HepG2 (cell line): ENCODE measurements at regions not wholly inside any gene's neighbourhood (a gene's known extent, or its start where the extent isn't known, plus 50 kb on each side); places are given as distances from the start of the nearest gene placed in this dataset.

Source experiments
- ATAC-seq: fragments of 200-7000 bp; cut with Tn5 transposase; 3 replicates; pipeline ENCODE4 v1.9.1; 2020; ENCODE audit warnings: mild to moderate bottlenecking, moderate library complexity
- BruUV-seq: library from RNA; stranded (reverse); fragments of 400-500 nt; replicated peaks from 2 replicates; lab custom pipeline; 2021; lab: Mats Ljungman, UMichigan
- CTCF ChIA-PET: fragments of 300-600 bp; formaldehyde crosslinking; extraction: SDS; loops from one replicate; lab custom pipeline; 2021; ENCODE audit warnings: low total read pairs, inconsistent platforms, low intra/inter-chr PET ratio; lab: Yijun Ruan, JAX
- POLR2A ChIA-PET: fragments of 350-600 bp; sonication (Branson Sonifier 250); formaldehyde crosslinking; loops from one replicate; lab custom pipeline; 2020; ENCODE audit warnings: antibody characterized with exemption, inconsistent platforms; lab: Yijun Ruan, JAX
- DNase-seq: peaks from one replicate; pipeline ENCODE4 v3.0.0-alpha.2; 2015; ENCODE audit warnings: low spot score
- FAIRE-seq: peaks from 3 replicates; lab custom pipeline; 2011; peaks lifted over from hg19 to GRCh38; lab: Jason Lieb, UNC
- H2AFZ ChIP-seq: one replicate; pipeline ENCODE4 v1.6.1; 2011; ENCODE audit warnings: low read length, inconsistent platforms
- H3K27ac ChIP-seq: fragments of 300-600 bp; 3 replicates; pipeline ENCODE4 v1.8.0; 2011; ENCODE audit warnings: mixed run types, mild to moderate bottlenecking, mixed read lengths, low read length, inconsistent platforms; ENCODE audit not compliant: insufficient read depth; ENCODE audit errors: extremely low read length
- H3K27me3 ChIP-seq, 2 experiments: fragments of 200-600 bp in 1 of 2; 2 replicates in 1 of 2; 3 replicates in 1 of 2; pipeline versions ENCODE4 v1.6.0 to v1.8.0; 2011; ENCODE audit warnings: low read length in 2 of 2, mild to moderate bottlenecking in 2 of 2, moderate library complexity in 2 of 2, inconsistent platforms in 1 of 2; ENCODE audit not compliant: insufficient read depth in 2 of 2, control insufficient read depth in 1 of 2
- H3K36me3 ChIP-seq, 2 experiments: fragments of 200-600 bp in 1 of 2; replicated peaks in 1 of 2; 2 replicates in 1 of 2; 3 replicates in 1 of 2; pipeline versions ENCODE4 v1.5.1 to v1.8.0; 2011; ENCODE audit warnings: low read length in 2 of 2, inconsistent platforms in 1 of 2; ENCODE audit not compliant: insufficient read depth in 2 of 2, control insufficient read depth in 1 of 2
- H3K4me1 ChIP-seq: 2 replicates; pipeline ENCODE4 v1.5.1; 2012; ENCODE audit warnings: low read length, inconsistent platforms; ENCODE audit not compliant: insufficient read depth
- H3K4me2 ChIP-seq: 2 replicates; pipeline ENCODE4 v1.6.0; 2011; ENCODE audit warnings: low read depth, low read length, inconsistent platforms
- H3K4me3 ChIP-seq, 3 experiments: fragments of 200-600 bp in 1 of 3; sonication (generic), shearing (Covaris generic) in 1 of 3; replicated peaks in 1 of 3; 2 replicates each; pipeline ENCODE4 v1.5.1; 2011 to 2016; ENCODE audit warnings: low read length in 3 of 3, inconsistent platforms in 2 of 3, low read depth in 2 of 3, mild to moderate bottlenecking in 2 of 3, control low read depth in 1 of 3, mixed read lengths in 1 of 3; ENCODE audit not compliant: insufficient read depth in 1 of 3
- H3K79me2 ChIP-seq: one replicate; pipeline ENCODE4 v1.6.1; 2011; ENCODE audit warnings: low read length, inconsistent platforms; ENCODE audit not compliant: insufficient read depth
- H3K9ac ChIP-seq: 2 replicates; pipeline ENCODE4 v1.6.0; 2011; ENCODE audit warnings: mild to moderate bottlenecking, low read depth, low read length, inconsistent platforms; ENCODE audit not compliant: insufficient read depth
- H3K9me3 ChIP-seq: 2 replicates; pipeline ENCODE4 v1.5.1; 2012; ENCODE audit warnings: mild to moderate bottlenecking, low read length
- H4K20me1 ChIP-seq: 2 replicates; pipeline ENCODE4 v1.6.0; 2011; ENCODE audit warnings: inconsistent platforms, mild to moderate bottlenecking, low read length, moderate library complexity; ENCODE audit not compliant: insufficient read depth
- E2F1 ChIP-seq: sonication (generic); formaldehyde crosslinking; IDR thresholded peaks from 2 replicates; pipeline ENCODE4 v1.5.0; 2020; ENCODE audit warnings: missing genetic modification reagents
- KMT2A ChIP-seq: sonication (generic); formaldehyde crosslinking; IDR thresholded peaks from 2 replicates; pipeline ENCODE4 v1.4.0; 2020; ENCODE audit warnings: missing genetic modification reagents
- MATR3 ChIP-seq: sonication (generic); formaldehyde crosslinking; IDR thresholded peaks from 2 replicates; pipeline ENCODE4 v1.4.0; 2020; ENCODE audit warnings: missing genetic modification reagents
- MAZ ChIP-seq, 2 experiments: sonication (generic) in 1 of 2; formaldehyde crosslinking in 1 of 2; IDR thresholded peaks; 2 replicates each; pipeline versions ENCODE4 v1.5.0 to v1.6.1; 2012 to 2020; ENCODE audit warnings: low read depth in 2 of 2, mild to moderate bottlenecking in 2 of 2, borderline replicate concordance in 1 of 2, improper control_type of control experiment in 1 of 2, low read length in 1 of 2, missing genetic modification reagents in 1 of 2, moderate library complexity in 1 of 2
- MLLT10 ChIP-seq: sonication (generic); formaldehyde crosslinking; IDR thresholded peaks from 2 replicates; pipeline ENCODE4 v1.4.0; 2020; ENCODE audit warnings: missing genetic modification reagents
- MZF1 ChIP-seq: sonication (generic); formaldehyde crosslinking; IDR thresholded peaks from 2 replicates; pipeline ENCODE4 v1.8.1; 2023; ENCODE audit warnings: mild to moderate bottlenecking, missing genetic modification reagents, borderline replicate concordance
- PCBP1 ChIP-seq: fragments of 200-400 bp; formaldehyde crosslinking; IDR thresholded peaks from 2 replicates; pipeline ENCODE4 v1.6.1; 2017; ENCODE audit warnings: mild to moderate bottlenecking, low read depth, low read length, borderline replicate concordance
- STAG1 ChIP-seq: sonication (generic); formaldehyde crosslinking; IDR thresholded peaks from 2 replicates; pipeline ENCODE4 v1.4.0; 2020; ENCODE audit warnings: missing genetic modification reagents
- ZFP36L1 ChIP-seq: sonication (generic); formaldehyde crosslinking; IDR thresholded peaks from 2 replicates; pipeline ENCODE4 v1.8.0; 2022; ENCODE audit warnings: mild to moderate bottlenecking, missing genetic modification reagents, moderate library complexity
- ZNF383 ChIP-seq: sonication (generic); formaldehyde crosslinking; IDR thresholded peaks from 2 replicates; pipeline ENCODE4 v1.4.0; 2020; ENCODE audit warnings: missing genetic modification reagents, mild to moderate bottlenecking, borderline replicate concordance
- ZNF460 ChIP-seq: sonication (generic); formaldehyde crosslinking; IDR thresholded peaks from 2 replicates; pipeline ENCODE4 v1.5.1; 2020; ENCODE audit warnings: missing genetic modification reagents, mild to moderate bottlenecking, borderline replicate concordance
- ZNF780A ChIP-seq: sonication (generic); formaldehyde crosslinking; IDR thresholded peaks from 2 replicates; pipeline ENCODE4 v1.8.0; 2022; ENCODE audit warnings: mild to moderate bottlenecking, missing genetic modification reagents, moderate library complexity
- ZNF883 ChIP-seq: sonication (generic); formaldehyde crosslinking; IDR thresholded peaks from 2 replicates; pipeline ENCODE4 v1.5.1; 2020; ENCODE audit warnings: mild to moderate bottlenecking, missing genetic modification reagents; ENCODE audit errors: not compliant biosample characterization
- WGBS: methylation state at CpG from one replicate; pipeline ENCODE4 v1.1.6; 2017; ENCODE audit warnings: low lambda C conversion rate; 5-methylcytosine and 5-hydroxymethylcytosine counted together
- in situ Hi-C: cut with HindIII; loops from 2 replicates; pipeline ENCODE4 v1.10.0; 2017; ENCODE audit warnings: low pct_unique_long_range_greater_than_20kb; ENCODE audit not compliant: extremely low pct_ligation_motif_present
- intact Hi-C: fragments of 100-400 bp; cut with micrococcal nuclease; formaldehyde crosslinking; loops from one replicate; pipeline ENCODE4 v1.10.0; 2022; ENCODE audit not compliant: unreplicated experiment
- TF ChIP-seq, protein P1 (sequence below): sonication (generic); formaldehyde crosslinking; IDR thresholded peaks from 2 replicates; pipeline ENCODE4 v1.4.0; 2020; ENCODE audit warnings: missing genetic modification reagents

GRCh38 chr4:27087306-27088045, 226.8 kb downstream of the STIM2 start:
- TF ChIP-seq ZNF883 (CRISPR knock-in tag) (no peak), ZNF780A (CRISPR knock-in tag) (no peak), KMT2A (no peak)
- TF ChIP-seq, all 625 proteins: peak for 0
- Histone ChIP-seq H4K20me1 (no peaks in the 10 kb centered on the region), H3K27ac (no peak overlapping the region), H3K9ac (no peak overlapping the region), H3K9me3 (no peaks in the 10 kb centered on the region), H3K36me3 (no peaks in the 10 kb centered on the region), H3K4me1 (no peaks in the 10 kb centered on the region), H2AFZ (no peak overlapping the region), H3K27me3 (peaks cover 0 to 19% of the 10 kb centered on the region in 2 experiments; a peak in 3 of 5 replicates), H3K79me2 (no peaks in the 10 kb centered on the region), H3K4me2 (no peak overlapping the region), H3K4me3 (no peak overlapping the region)
- DNase-seq (no peak), FAIRE-seq (no peak), ATAC-seq (no peak)
- CTCF ChIA-PET, result no interaction called here
- intact Hi-C loops (no loop called here), in situ Hi-C loops (no loop called here)
- no TSS peak for BruUV-seq
- WGBS, result 40% methylated on average over 8 of the region's 8 CpGs
- POLR2A ChIA-PET, result no interaction called here

- POLR2A ChIA-PET, result no interaction called here
- BruUV-seq, result no TSS peak
- Histone ChIP-seq H3K4me2 (no peak overlapping the region), H3K9ac (no peak overlapping the region), H4K20me1 (no peaks in the 10 kb centered on the region), H3K79me2 (no peaks in the 10 kb centered on the region), H3K4me1 (no peaks in the 10 kb centered on the region), H3K27me3 (peaks cover 0 to 19% of the 10 kb centered on the region in 2 experiments; a peak in 3 of 5 replicates), H3K27ac (no peak overlapping the region), H3K9me3 (no peaks in the 10 kb centered on the region), H2AFZ (no peak overlapping the region), H3K36me3 (no peaks in the 10 kb centered on the region), H3K4me3 (no peak overlapping the region)
- intact Hi-C loops, result no loop called here
- ATAC-seq, result no peak
- in situ Hi-C loops, result no loop called here
- CTCF ChIA-PET, result no interaction called here
- DNase-seq, result no peak
- FAIRE-seq, result no peak
- WGBS, result 20% methylated on average over 5 of the region's 5 CpGs
- TF ChIP-seq ZNF383 (CRISPR knock-in tag), result no peak
- no peak for TF ChIP-seq MZF1 (CRISPR knock-in tag)
- TF ChIP-seq E2F1 (CRISPR knock-in tag), result no peak
- no peak for TF ChIP-seq MATR3
- TF ChIP-seq PCBP1, result no peak
- no peak for TF ChIP-seq MLLT10 (CRISPR knock-in tag)
- no peak for TF ChIP-seq STAG1 (CRISPR knock-in tag)
- TF ChIP-seq, protein P1, sequence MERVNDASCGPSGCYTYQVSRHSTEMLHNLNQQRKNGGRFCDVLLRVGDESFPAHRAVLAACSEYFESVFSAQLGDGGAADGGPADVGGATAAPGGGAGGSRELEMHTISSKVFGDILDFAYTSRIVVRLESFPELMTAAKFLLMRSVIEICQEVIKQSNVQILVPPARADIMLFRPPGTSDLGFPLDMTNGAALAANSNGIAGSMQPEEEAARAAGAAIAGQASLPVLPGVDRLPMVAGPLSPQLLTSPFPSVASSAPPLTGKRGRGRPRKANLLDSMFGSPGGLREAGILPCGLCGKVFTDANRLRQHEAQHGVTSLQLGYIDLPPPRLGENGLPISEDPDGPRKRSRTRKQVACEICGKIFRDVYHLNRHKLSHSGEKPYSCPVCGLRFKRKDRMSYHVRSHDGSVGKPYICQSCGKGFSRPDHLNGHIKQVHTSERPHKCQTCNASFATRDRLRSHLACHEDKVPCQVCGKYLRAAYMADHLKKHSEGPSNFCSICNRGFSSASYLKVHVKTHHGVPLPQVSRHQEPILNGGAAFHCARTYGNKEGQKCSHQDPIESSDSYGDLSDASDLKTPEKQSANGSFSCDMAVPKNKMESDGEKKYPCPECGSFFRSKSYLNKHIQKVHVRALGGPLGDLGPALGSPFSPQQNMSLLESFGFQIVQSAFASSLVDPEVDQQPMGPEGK (CRISPR knock-in tag), result no peak
- TF ChIP-seq ZFP36L1 (CRISPR knock-in tag), result no peak
- TF ChIP-seq MAZ (IDR thresholded peaks at IDR 0.05; ENCODE audit: borderline replicate concordance, low read depth, low read length), result no peak
- no peak for TF ChIP-seq MAZ (CRISPR knock-in tag; IDR thresholded peaks at IDR 0.05; ENCODE audit: low read depth)
- TF ChIP-seq ZNF460, result no peak
Measured at GRCh38 chr4:27088491-27088890, 227.8 kb downstream of the STIM2 start.
